ENCODE measurements at regions not wholly inside any gene's neighbourhood (a gene's known extent, or its start where the extent isn't known, plus 50 kb on each side); places are given as distances from the start of the nearest gene placed in this dataset.

DNA sequence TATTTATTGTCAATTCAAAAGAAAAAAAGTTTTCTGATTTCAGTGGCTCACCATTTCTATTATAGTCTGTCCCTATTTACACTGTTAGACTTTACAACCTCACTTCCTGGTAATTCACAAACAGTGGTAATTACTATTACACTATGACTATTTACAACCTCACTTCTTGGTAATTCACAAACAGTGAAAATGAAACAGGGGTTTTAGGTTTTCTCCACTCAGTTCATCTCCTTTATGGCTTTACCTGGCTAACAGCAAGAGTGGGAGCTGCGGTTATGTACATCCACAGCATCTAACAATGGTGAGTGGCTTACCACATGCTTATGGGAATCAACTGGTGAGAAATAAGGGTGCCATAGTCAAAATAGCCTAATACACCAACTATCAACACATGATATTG lies 166.4 kb downstream of the CASP12 start:
- H2AFZ ChIP-seq (ENCODE audit: low read length) = no peak overlapping the region
- H3K9me3 ChIP-seq (ENCODE audit: control insufficient read depth, insufficient read depth, low read depth, low read length) = no peaks in the 10 kb centered on the region
- TF ChIP-seq EZH2 (IDR thresholded peaks at IDR 0.05; ENCODE audit: low read length, missing control alignments) = no peak
- TF ChIP-seq, protein P1, sequence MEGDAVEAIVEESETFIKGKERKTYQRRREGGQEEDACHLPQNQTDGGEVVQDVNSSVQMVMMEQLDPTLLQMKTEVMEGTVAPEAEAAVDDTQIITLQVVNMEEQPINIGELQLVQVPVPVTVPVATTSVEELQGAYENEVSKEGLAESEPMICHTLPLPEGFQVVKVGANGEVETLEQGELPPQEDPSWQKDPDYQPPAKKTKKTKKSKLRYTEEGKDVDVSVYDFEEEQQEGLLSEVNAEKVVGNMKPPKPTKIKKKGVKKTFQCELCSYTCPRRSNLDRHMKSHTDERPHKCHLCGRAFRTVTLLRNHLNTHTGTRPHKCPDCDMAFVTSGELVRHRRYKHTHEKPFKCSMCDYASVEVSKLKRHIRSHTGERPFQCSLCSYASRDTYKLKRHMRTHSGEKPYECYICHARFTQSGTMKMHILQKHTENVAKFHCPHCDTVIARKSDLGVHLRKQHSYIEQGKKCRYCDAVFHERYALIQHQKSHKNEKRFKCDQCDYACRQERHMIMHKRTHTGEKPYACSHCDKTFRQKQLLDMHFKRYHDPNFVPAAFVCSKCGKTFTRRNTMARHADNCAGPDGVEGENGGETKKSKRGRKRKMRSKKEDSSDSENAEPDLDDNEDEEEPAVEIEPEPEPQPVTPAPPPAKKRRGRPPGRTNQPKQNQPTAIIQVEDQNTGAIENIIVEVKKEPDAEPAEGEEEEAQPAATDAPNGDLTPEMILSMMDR (conservative IDR thresholded peaks at IDR 0.05 in 1 of 2, IDR thresholded peaks at IDR 0.05 in 1 of 2; ENCODE audit: low read depth in 1 of 2, low read length in 2 of 2) = no peak
- no peaks in the 10 kb centered on the region for H3K27me3 ChIP-seq (ENCODE audit: control insufficient read depth, insufficient read depth, low read length)
- H3K36me3 ChIP-seq (ENCODE audit: control insufficient read depth, insufficient read depth, low read length) = no peaks in the 10 kb centered on the region
- no peak overlapping the region for H3K4me3 ChIP-seq (replicated peaks in 1 of 4; ENCODE audit: control extremely low read depth in 1 of 4, insufficient read depth in 1 of 4, low read depth in 3 of 4, low read length in 4 of 4)
- H4K20me1 ChIP-seq (ENCODE audit: control insufficient read depth, extremely low read depth, insufficient read depth, low read length) = no peaks in the 10 kb centered on the region
- no peak overlapping the region for H3K27ac ChIP-seq (ENCODE audit: insufficient read depth, low read length)
- no peak for DNase-seq (ENCODE audit: low read depth in 2 of 2)
- no peaks in the 10 kb centered on the region for H3K79me2 ChIP-seq (ENCODE audit: control insufficient read depth, insufficient read depth, low read length)
- no peak overlapping the region for H3K9ac ChIP-seq (ENCODE audit: insufficient read depth, low read length)
- no peak overlapping the region for H3K4me2 ChIP-seq (ENCODE audit: extremely low read depth, insufficient read depth, low read length)
- H3K4me1 ChIP-seq (ENCODE audit: control insufficient read depth, extremely low read depth, insufficient read depth, low read length) = no peaks in the 10 kb centered on the region

DNA sequence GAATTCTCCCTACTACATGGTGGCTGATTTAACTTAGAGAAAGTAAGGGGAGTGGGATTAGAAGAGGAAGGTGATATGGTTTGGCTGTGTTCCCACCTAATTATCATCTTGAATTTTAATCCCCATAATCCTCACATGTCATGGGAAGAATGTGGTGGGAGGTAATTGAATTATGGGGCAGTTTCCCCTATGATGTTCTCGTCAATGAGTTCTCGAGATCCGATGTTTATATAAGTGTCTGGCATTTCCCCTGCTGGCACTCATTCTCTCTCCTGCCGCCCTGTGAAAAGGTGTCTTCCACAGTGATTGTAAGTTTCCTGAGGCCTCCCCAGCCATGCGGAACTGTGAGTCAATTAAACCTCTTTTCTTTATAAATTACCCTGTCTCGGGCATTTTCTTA lies 169.3 kb downstream of the CASP12 start:
- H2AFZ ChIP-seq (ENCODE audit: low read length) = no peak overlapping the region
- TF ChIP-seq EZH2 (IDR thresholded peaks at IDR 0.05; ENCODE audit: low read length, missing control alignments) = no peak
- TF ChIP-seq, protein P1 (conservative IDR thresholded peaks at IDR 0.05 in 1 of 2, IDR thresholded peaks at IDR 0.05 in 1 of 2; ENCODE audit: low read depth in 1 of 2, low read length in 2 of 2) = no peak

DNA sequence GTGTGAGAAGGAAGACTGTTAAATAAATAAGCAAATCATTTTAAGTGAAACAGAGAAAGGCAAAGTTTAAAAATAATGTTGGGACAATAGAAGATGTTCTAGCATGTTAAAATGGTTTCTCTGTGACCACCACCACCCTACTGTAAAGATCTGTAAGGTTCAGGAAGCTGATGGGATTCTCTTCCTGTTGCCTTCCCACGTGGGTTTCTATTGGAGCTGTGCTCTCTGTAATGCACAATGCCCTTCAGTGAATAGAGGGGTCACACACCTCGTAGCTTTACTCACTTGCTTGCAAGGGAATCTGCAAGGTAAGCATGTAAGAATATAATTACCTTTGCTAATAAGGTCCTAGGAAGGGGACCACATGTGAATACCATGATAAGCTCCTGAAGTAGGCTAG lies 170.5 kb downstream of the CASP12 start:
- H3K27ac ChIP-seq (ENCODE audit: insufficient read depth, low read length) = no peak overlapping the region

More for the DNA sequence above, 169.3 kb downstream of the CASP12 start:
- Histone ChIP-seq H3K4me3 (replicated peaks in 1 of 4; ENCODE audit: control extremely low read depth in 1 of 4, insufficient read depth in 1 of 4, low read depth in 3 of 4, low read length in 4 of 4) (no peak overlapping the region), H3K4me2 (ENCODE audit: extremely low read depth, insufficient read depth, low read length) (no peak overlapping the region), H3K27ac (ENCODE audit: insufficient read depth, low read length) (no peak overlapping the region), H3K9ac (ENCODE audit: insufficient read depth, low read length) (no peak overlapping the region), H3K27me3 (ENCODE audit: control insufficient read depth, insufficient read depth, low read length) (no peaks in the 10 kb centered on the region), H3K36me3 (ENCODE audit: control insufficient read depth, insufficient read depth, low read length) (no peaks in the 10 kb centered on the region), H4K20me1 (ENCODE audit: control insufficient read depth, extremely low read depth, insufficient read depth, low read length) (no peaks in the 10 kb centered on the region), H3K4me1 (ENCODE audit: control insufficient read depth, extremely low read depth, insufficient read depth, low read length) (no peaks in the 10 kb centered on the region), H3K9me3 (ENCODE audit: control insufficient read depth, insufficient read depth, low read depth, low read length) (no peaks in the 10 kb centered on the region), H3K79me2 (ENCODE audit: control insufficient read depth, insufficient read depth, low read length) (no peaks in the 10 kb centered on the region)
- no peak for DNase-seq (ENCODE audit: low read depth in 2 of 2)

More for the DNA sequence above, 170.5 kb downstream of the CASP12 start:
- H3K4me3 ChIP-seq (replicated peaks in 1 of 4; ENCODE audit: control extremely low read depth in 1 of 4, insufficient read depth in 1 of 4, low read depth in 3 of 4, low read length in 4 of 4) = no peak overlapping the region
- H2AFZ ChIP-seq (ENCODE audit: low read length) = no peak overlapping the region
- H3K27me3 ChIP-seq (ENCODE audit: control insufficient read depth, insufficient read depth, low read length) = no peaks in the 10 kb centered on the region
- H3K9me3 ChIP-seq (ENCODE audit: control insufficient read depth, insufficient read depth, low read depth, low read length) = no peaks in the 10 kb centered on the region
- DNase-seq (ENCODE audit: low read depth in 2 of 2) = no peak
- no peaks in the 10 kb centered on the region for H3K36me3 ChIP-seq (ENCODE audit: control insufficient read depth, insufficient read depth, low read length)
- no peak overlapping the region for H3K9ac ChIP-seq (ENCODE audit: insufficient read depth, low read length)
- no peaks in the 10 kb centered on the region for H3K4me1 ChIP-seq (ENCODE audit: control insufficient read depth, extremely low read depth, insufficient read depth, low read length)
- H4K20me1 ChIP-seq (ENCODE audit: control insufficient read depth, extremely low read depth, insufficient read depth, low read length) = no peaks in the 10 kb centered on the region
- no peaks in the 10 kb centered on the region for H3K79me2 ChIP-seq (ENCODE audit: control insufficient read depth, insufficient read depth, low read length)
- TF ChIP-seq EZH2 (IDR thresholded peaks at IDR 0.05; ENCODE audit: low read length, missing control alignments) = no peak
- TF ChIP-seq, protein P1 (conservative IDR thresholded peaks at IDR 0.05 in 1 of 2, IDR thresholded peaks at IDR 0.05 in 1 of 2; ENCODE audit: low read depth in 1 of 2, low read length in 2 of 2) = no peak
- no peak overlapping the region for H3K4me2 ChIP-seq (ENCODE audit: extremely low read depth, insufficient read depth, low read length)
